Vagina (tissue), 2 donors: ENCODE measurements at regions not wholly inside any gene's neighbourhood (a gene's known extent, or its start where the extent isn't known, plus 50 kb on each side); places are given as distances from the start of the nearest gene placed in this dataset.

Source experiments
- DNase-seq, 2 donors: peaks; one replicate each; pipeline ENCODE4 v3.0.0-alpha.2; 2017; ENCODE audit errors: extremely low spot score in 2 of 2
- H3K27ac ChIP-seq: fragments of 200-600 bp; sonication (generic); one replicate; pipeline ENCODE4 v1.5.1; 2019
- H3K27me3 ChIP-seq: fragments of 200-600 bp; sonication (generic); one replicate; pipeline ENCODE4 v1.5.1; 2019
- H3K36me3 ChIP-seq, 2 donors: fragments of 200-600 bp; sonication (generic); one replicate each; pipeline ENCODE4 v1.5.1; 2017 to 2019
- H3K4me1 ChIP-seq: fragments of 200-600 bp; sonication (generic); one replicate; pipeline ENCODE4 v1.5.1; 2019
- H3K4me3 ChIP-seq, 2 donors: fragments of 200-600 bp; sonication (generic); 1 replicate in 1 of 2; 2 replicates in 1 of 2; pipeline ENCODE4 v1.5.1; 2016 to 2019
- H3K9me3 ChIP-seq: fragments of 200-600 bp; sonication (generic); one replicate; pipeline ENCODE4 v1.5.1; 2019
- POLR2A ChIP-seq, 2 donors: fragments of 450-650 bp; IDR thresholded peaks; one replicate each; pipeline ENCODE4 v1.6.1; 2017; ENCODE audit warnings: antibody characterized with exemption in 2 of 2, mild to moderate bottlenecking in 2 of 2, moderate library complexity in 2 of 2
- POLR2AphosphoS5 ChIP-seq, 2 donors: sonication (generic); formaldehyde crosslinking; IDR thresholded peaks; one replicate each; pipeline ENCODE4 v1.9.0; 2017; ENCODE audit warnings: antibody characterized with exemption in 2 of 2, mild to moderate bottlenecking in 2 of 2, low read depth in 1 of 2; ENCODE audit not compliant: insufficient read depth in 1 of 2
- intact Hi-C: fragments of 100-400 bp; cut with DNase I; formaldehyde crosslinking; loops from one replicate; pipeline ENCODE4 v1.15.1; 2023
- TF ChIP-seq, protein P1 (sequence below), 3 experiments: fragments of 450-650 bp in 2 of 3; fragments of 200-600 bp in 1 of 3; sonication (generic) in 1 of 3; IDR thresholded peaks; one replicate each; pipeline ENCODE4 v1.5.1; 2017 to 2019; ENCODE audit warnings: antibody characterized with exemption in 3 of 3, mild to moderate bottlenecking in 2 of 3, moderate library complexity in 2 of 3

DNA sequence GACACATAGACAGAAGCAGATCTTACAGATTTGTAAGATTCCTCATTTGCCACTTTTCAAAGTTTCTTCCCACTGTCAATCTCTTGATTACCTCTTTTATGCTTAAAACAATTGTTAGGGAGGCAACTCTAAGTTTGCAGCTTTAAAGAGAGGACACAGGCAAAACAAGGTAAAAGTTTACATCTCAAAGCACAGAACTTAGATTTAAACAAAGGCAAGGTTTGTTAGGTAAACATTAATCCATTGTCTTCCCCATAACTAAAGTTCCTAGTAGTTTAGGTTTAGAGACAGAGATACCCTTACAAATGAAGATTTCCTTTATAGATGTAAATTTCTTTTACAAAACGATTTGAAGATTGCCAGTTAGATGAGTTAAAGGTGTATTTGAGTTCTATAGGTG, 176.9 kb downstream of the AASDH start:
- H3K9me3 ChIP-seq = no peaks in the 10 kb centered on the region
- no peaks in the 10 kb centered on the region for H3K4me1 ChIP-seq
- no peak for DNase-seq
- H3K36me3 ChIP-seq = no peaks in the 10 kb centered on the region
- intact Hi-C loops = no loop called here
- H3K4me3 ChIP-seq = no peak overlapping the region
- no peak for TF ChIP-seq POLR2A (IDR thresholded peaks at IDR 0.05)
- TF ChIP-seq POLR2AphosphoS5 (IDR thresholded peaks at IDR 0.05; ENCODE audit: insufficient read depth in 1 of 2, low read depth in 1 of 2) = no peak
- TF ChIP-seq, protein P1, sequence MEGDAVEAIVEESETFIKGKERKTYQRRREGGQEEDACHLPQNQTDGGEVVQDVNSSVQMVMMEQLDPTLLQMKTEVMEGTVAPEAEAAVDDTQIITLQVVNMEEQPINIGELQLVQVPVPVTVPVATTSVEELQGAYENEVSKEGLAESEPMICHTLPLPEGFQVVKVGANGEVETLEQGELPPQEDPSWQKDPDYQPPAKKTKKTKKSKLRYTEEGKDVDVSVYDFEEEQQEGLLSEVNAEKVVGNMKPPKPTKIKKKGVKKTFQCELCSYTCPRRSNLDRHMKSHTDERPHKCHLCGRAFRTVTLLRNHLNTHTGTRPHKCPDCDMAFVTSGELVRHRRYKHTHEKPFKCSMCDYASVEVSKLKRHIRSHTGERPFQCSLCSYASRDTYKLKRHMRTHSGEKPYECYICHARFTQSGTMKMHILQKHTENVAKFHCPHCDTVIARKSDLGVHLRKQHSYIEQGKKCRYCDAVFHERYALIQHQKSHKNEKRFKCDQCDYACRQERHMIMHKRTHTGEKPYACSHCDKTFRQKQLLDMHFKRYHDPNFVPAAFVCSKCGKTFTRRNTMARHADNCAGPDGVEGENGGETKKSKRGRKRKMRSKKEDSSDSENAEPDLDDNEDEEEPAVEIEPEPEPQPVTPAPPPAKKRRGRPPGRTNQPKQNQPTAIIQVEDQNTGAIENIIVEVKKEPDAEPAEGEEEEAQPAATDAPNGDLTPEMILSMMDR (IDR thresholded peaks at IDR 0.05) = no peak
- H3K27me3 ChIP-seq = no peaks in the 10 kb centered on the region
- H3K27ac ChIP-seq = no peak overlapping the region

DNA sequence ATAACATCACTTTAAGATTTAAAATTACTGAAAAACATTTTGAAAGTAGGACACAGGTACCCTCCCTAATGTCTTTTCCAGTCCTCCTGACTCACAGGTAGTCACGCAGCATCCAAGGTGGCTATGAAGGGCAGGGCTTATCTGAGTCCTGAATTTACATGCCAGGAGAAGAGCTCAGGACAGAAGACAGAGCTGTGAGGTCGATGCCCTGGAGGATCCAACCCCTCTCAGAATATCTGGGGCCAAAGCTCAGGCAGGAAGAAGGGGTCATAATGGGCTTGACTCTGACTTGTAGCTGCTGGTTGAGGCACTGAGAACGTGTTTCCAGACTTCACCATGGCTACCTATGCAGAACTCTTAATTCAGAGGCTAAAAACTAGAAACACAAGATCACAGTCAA, 177.5 kb downstream of the AASDH start:
- H3K27me3 ChIP-seq = no peaks in the 10 kb centered on the region
- no peak for DNase-seq
- no peaks in the 10 kb centered on the region for H3K36me3 ChIP-seq
- TF ChIP-seq POLR2A (IDR thresholded peaks at IDR 0.05) (no peak), POLR2AphosphoS5 (IDR thresholded peaks at IDR 0.05; ENCODE audit: insufficient read depth in 1 of 2, low read depth in 1 of 2) (no peak)
- TF ChIP-seq, protein P1 (IDR thresholded peaks at IDR 0.05) = no peak
- no peaks in the 10 kb centered on the region for H3K4me1 ChIP-seq
- intact Hi-C loops = no loop called here
- H3K4me3 ChIP-seq = no peak overlapping the region
- no peaks in the 10 kb centered on the region for H3K9me3 ChIP-seq
- H3K27ac ChIP-seq = no peak overlapping the region

DNA sequence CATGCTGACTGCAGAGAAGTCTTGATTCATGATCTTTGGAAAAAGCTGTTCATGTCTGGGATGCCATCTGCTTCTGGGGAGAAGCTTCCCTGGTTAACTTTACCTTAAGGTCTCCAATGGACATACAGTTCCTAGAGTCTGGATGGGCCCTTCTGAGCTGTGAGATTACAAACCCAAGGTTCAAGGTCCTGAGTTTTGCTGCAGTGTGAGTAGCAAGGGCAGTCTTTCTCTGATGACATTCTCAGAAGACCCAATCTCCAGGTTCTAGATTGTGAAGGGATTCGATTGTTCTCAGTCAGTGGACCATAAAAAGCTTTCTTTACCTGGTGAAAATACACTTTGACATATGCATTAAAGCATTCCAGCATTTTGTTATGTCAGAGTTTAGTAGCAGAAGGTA, 179.2 kb downstream of the AASDH start:
- Histone ChIP-seq H3K27ac (no peak overlapping the region), H3K4me3 (no peak overlapping the region), H3K36me3 (no peaks in the 10 kb centered on the region), H3K9me3 (no peaks in the 10 kb centered on the region), H3K27me3 (no peaks in the 10 kb centered on the region), H3K4me1 (no peaks in the 10 kb centered on the region)
- DNase-seq = no peak
- intact Hi-C loops = no loop called here
- TF ChIP-seq, protein P1 (IDR thresholded peaks at IDR 0.05) = no peak
- TF ChIP-seq POLR2AphosphoS5 (IDR thresholded peaks at IDR 0.05; ENCODE audit: insufficient read depth in 1 of 2, low read depth in 1 of 2) (no peak), POLR2A (IDR thresholded peaks at IDR 0.05) (no peak)

DNA sequence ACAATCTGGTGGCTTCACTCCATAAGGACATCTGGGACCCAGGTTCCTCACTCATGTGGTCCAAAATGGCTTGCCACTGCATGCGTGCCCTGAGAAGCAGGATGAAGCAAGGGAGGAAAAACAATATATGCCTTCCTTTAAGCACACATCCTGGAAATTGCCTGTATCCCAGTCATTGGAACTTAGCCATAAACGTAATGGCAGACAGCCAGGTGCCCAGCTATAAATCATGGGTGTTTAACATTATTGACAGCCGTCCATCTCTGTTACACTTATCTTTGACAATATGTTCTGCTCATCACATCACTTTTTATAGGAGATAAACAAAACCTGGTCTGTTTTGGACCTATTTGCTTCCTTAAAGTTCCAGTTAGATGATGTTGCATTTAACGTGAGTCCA, 181.0 kb downstream of the AASDH start:
- intact Hi-C loops = no loop called here
- Histone ChIP-seq H3K36me3 (no peaks in the 10 kb centered on the region), H3K27me3 (no peaks in the 10 kb centered on the region), H3K4me3 (no peak overlapping the region), H3K9me3 (no peaks in the 10 kb centered on the region), H3K4me1 (no peaks in the 10 kb centered on the region), H3K27ac (no peak overlapping the region)
- TF ChIP-seq, protein P1 (IDR thresholded peaks at IDR 0.05) = no peak
- TF ChIP-seq POLR2A (IDR thresholded peaks at IDR 0.05) = no peak
- no peak for TF ChIP-seq POLR2AphosphoS5 (IDR thresholded peaks at IDR 0.05; ENCODE audit: insufficient read depth in 1 of 2, low read depth in 1 of 2)
- no peak for DNase-seq

DNA sequence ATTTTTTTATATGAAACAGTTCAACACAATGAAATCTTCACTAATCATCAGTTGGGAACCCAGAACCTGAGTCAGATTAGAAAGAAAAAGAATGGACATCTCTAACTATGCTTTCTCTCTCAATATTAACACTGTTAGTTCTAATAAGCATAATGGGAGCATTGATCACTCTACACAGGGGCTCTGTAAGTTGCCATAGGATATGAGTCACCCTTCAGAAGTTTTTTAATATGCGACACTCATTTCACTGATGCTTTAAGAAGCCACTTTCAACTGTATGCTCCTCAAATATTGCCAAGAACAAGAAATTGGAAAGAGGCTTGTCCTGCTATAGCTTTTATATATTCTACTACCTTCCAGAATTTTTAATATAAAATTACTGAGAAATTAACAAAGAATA, 187.0 kb downstream of the AASDH start:
- Histone ChIP-seq H3K4me1 (no peaks in the 10 kb centered on the region), H3K27ac (no peak overlapping the region), H3K9me3 (no peaks in the 10 kb centered on the region), H3K4me3 (no peak overlapping the region), H3K27me3 (no peaks in the 10 kb centered on the region), H3K36me3 (no peaks in the 10 kb centered on the region)
- no peak for TF ChIP-seq POLR2AphosphoS5 (IDR thresholded peaks at IDR 0.05; ENCODE audit: insufficient read depth in 1 of 2, low read depth in 1 of 2)
- TF ChIP-seq POLR2A (IDR thresholded peaks at IDR 0.05) = no peak
- TF ChIP-seq, protein P1 (IDR thresholded peaks at IDR 0.05) = no peak
- intact Hi-C loops = no loop called here
- DNase-seq = no peak
